Activated T-helper 2 cell treated with anti-CD3 and anti-CD28 coated beads, Interferon-gamma antibody, Interleukin-2, Interleukin-4, amounts not matched to agents 10 μg/mL and 5 μg/mL and 100 μg/mL, durations not matched to agents 14 hours and 24 hours and 36 hours (primary cell): ENCODE measurements at regions not wholly inside any gene's neighbourhood (a gene's known extent, or its start where the extent isn't known, plus 50 kb on each side); places are given as distances from the start of the nearest gene placed in this dataset.
"Not testable (repeated sequence)": the region's sequence is repeated elsewhere in the genome, so short reads cannot be mapped to it uniquely, and the experiment has no call there.

Experiments used
- DNase-seq: peaks from one replicate; pipeline ENCODE4 v3.0.0; 2021; ENCODE audit warnings: low spot score
- H3K27ac Mint-ChIP-seq: one replicate; pipeline ENCODE4 v1.8.0; 2021; ENCODE audit warnings: mixed read lengths
- H3K27me3 Mint-ChIP-seq: one replicate; pipeline ENCODE4 v1.8.0; 2021; ENCODE audit warnings: low read depth, mixed read lengths
- H3K36me3 Mint-ChIP-seq: one replicate; pipeline ENCODE4 v1.8.0; 2021; ENCODE audit warnings: low read depth, mixed read lengths
- H3K4me1 Mint-ChIP-seq: one replicate; pipeline ENCODE4 v1.8.0; 2021; ENCODE audit warnings: low read depth, mixed read lengths
- H3K4me3 Mint-ChIP-seq: one replicate; pipeline ENCODE4 v1.8.0; 2021; ENCODE audit warnings: low read depth, mild to moderate bottlenecking, moderate library complexity, mixed read lengths
- H3K9me3 Mint-ChIP-seq: one replicate; pipeline ENCODE4 v1.8.0; 2021; ENCODE audit warnings: mixed read lengths
- intact Hi-C: fragments of 100-400 bp; cut with micrococcal nuclease; formaldehyde crosslinking; loops from one replicate; pipeline ENCODE4 v1.15.1; 2023

GRCh38 chr4:18608908-18609533, 587.5 kb upstream of the LCORL start:
- H3K4me1 Mint-ChIP-seq = no peaks in the 10 kb centered on the region
- no peak overlapping the region for H3K27ac Mint-ChIP-seq
- H3K36me3 Mint-ChIP-seq = no peaks in the 10 kb centered on the region
- no peak overlapping the region for H3K4me3 Mint-ChIP-seq
- intact Hi-C loops = no loop called here
- DNase-seq = no peak
- no peaks in the 10 kb centered on the region for H3K27me3 Mint-ChIP-seq
- peaks cover 8% of the 10 kb centered on the region for H3K9me3 Mint-ChIP-seq

GRCh38 chr4:18602610-18603009, 581.1 kb upstream of the LCORL start:
- H3K4me1 Mint-ChIP-seq, H3K9me3 Mint-ChIP-seq, H3K36me3 Mint-ChIP-seq, DNase-seq, H3K27me3 Mint-ChIP-seq, H3K27ac Mint-ChIP-seq, H3K4me3 Mint-ChIP-seq, intact Hi-C loops: not testable (repeated sequence)

GRCh38 chr4:18593297-18594002, 571.9 kb upstream of the LCORL start:
- H3K9me3 Mint-ChIP-seq = no peaks in the 10 kb centered on the region
- peaks cover 3% of the 10 kb centered on the region for H3K4me1 Mint-ChIP-seq
- H3K4me3 Mint-ChIP-seq = no peak overlapping the region
- H3K36me3 Mint-ChIP-seq = no peaks in the 10 kb centered on the region
- peak; percentile 14 for DNase-seq
- H3K27me3 Mint-ChIP-seq = peaks cover 2% of the 10 kb centered on the region
- intact Hi-C loops = loop anchor here (1.0 to 10.0 kb wide), 4 partner anchors 776 to 1044 kb away; partner anchors contain the start of genes DCAF16 and NCAPG
- no peak overlapping the region for H3K27ac Mint-ChIP-seq

- Mint-ChIP-seq H3K4me1 (no peaks in the 10 kb centered on the region), H3K4me3 (no peak overlapping the region), H3K27ac (no peak overlapping the region), H3K9me3 (no peaks in the 10 kb centered on the region), H3K27me3 (no peaks in the 10 kb centered on the region), H3K36me3 (no peaks in the 10 kb centered on the region)
- intact Hi-C loops = no loop called here
- DNase-seq = no peak
Measured at GRCh38 chr4:18582841-18583240, 561.3 kb upstream of the LCORL start.

GRCh38 chr4:18578307-18578706, 556.8 kb upstream of the LCORL start:
- Mint-ChIP-seq H3K4me3 (no peak overlapping the region), H3K36me3 (no peaks in the 10 kb centered on the region), H3K27me3 (no peaks in the 10 kb centered on the region), H3K9me3 (no peaks in the 10 kb centered on the region), H3K4me1 (no peaks in the 10 kb centered on the region), H3K27ac (no peak overlapping the region)
- no peak for DNase-seq
- intact Hi-C loops = no loop called here

- no peaks in the 10 kb centered on the region for H3K36me3 Mint-ChIP-seq
- DNase-seq = no peak
- intact Hi-C loops = no loop called here
- H3K9me3 Mint-ChIP-seq = no peaks in the 10 kb centered on the region
- no peaks in the 10 kb centered on the region for H3K27me3 Mint-ChIP-seq
- no peaks in the 10 kb centered on the region for H3K4me1 Mint-ChIP-seq
- no peak overlapping the region for H3K4me3 Mint-ChIP-seq
- no peak overlapping the region for H3K27ac Mint-ChIP-seq
Measured at GRCh38 chr4:18572481-18572880, 550.9 kb upstream of the LCORL start.

GRCh38 chr4:18571301-18571761, 549.8 kb upstream of the LCORL start:
- Mint-ChIP-seq H3K27me3 (no peaks in the 10 kb centered on the region), H3K9me3 (no peaks in the 10 kb centered on the region), H3K4me3 (no peak overlapping the region)

GRCh38 chr4:18570370-18570769, 548.8 kb upstream of the LCORL start:
- no peak overlapping the region for H3K4me3 Mint-ChIP-seq
- H3K27ac Mint-ChIP-seq = no peak overlapping the region
- H3K27me3 Mint-ChIP-seq = no peaks in the 10 kb centered on the region
- intact Hi-C loops = no loop called here
- no peaks in the 10 kb centered on the region for H3K4me1 Mint-ChIP-seq
- no peak for DNase-seq
- no peaks in the 10 kb centered on the region for H3K36me3 Mint-ChIP-seq
- H3K9me3 Mint-ChIP-seq = no peaks in the 10 kb centered on the region

More at GRCh38 chr4:18571301-18571761, 549.8 kb upstream of the LCORL start:
- H3K4me1 Mint-ChIP-seq = no peaks in the 10 kb centered on the region
- H3K36me3 Mint-ChIP-seq = no peaks in the 10 kb centered on the region
- DNase-seq = no peak
- intact Hi-C loops = no loop called here
- no peak overlapping the region for H3K27ac Mint-ChIP-seq

GRCh38 chr4:18568600-18568999, 547.0 kb upstream of the LCORL start:
- Mint-ChIP-seq H3K9me3 (peaks cover 4% of the 10 kb centered on the region), H3K27me3 (no peaks in the 10 kb centered on the region), H3K36me3 (no peaks in the 10 kb centered on the region), H3K4me3 (no peak overlapping the region), H3K4me1 (no peaks in the 10 kb centered on the region), H3K27ac (no peak overlapping the region)
- intact Hi-C loops = no loop called here
- DNase-seq = no peak

- Mint-ChIP-seq H3K36me3 (no peaks in the 10 kb centered on the region), H3K4me1 (no peaks in the 10 kb centered on the region), H3K4me3 (no peak overlapping the region), H3K27ac (no peak overlapping the region), H3K9me3 (peaks cover 4% of the 10 kb centered on the region), H3K27me3 (no peaks in the 10 kb centered on the region)
- no peak for DNase-seq
- intact Hi-C loops = no loop called here
Measured at GRCh38 chr4:18566970-18567799, 545.6 kb upstream of the LCORL start.

- no peak overlapping the region for H3K4me3 Mint-ChIP-seq
- DNase-seq = no peak
- no peak overlapping the region for H3K27ac Mint-ChIP-seq
- H3K27me3 Mint-ChIP-seq = no peaks in the 10 kb centered on the region
- peaks cover 2% of the 10 kb centered on the region for H3K9me3 Mint-ChIP-seq
- no peaks in the 10 kb centered on the region for H3K4me1 Mint-ChIP-seq
- intact Hi-C loops = no loop called here
- H3K36me3 Mint-ChIP-seq = no peaks in the 10 kb centered on the region
Measured at GRCh38 chr4:18559492-18559891, 537.9 kb upstream of the LCORL start.

GRCh38 chr4:18556402-18556801, 534.8 kb upstream of the LCORL start:
- no peaks in the 10 kb centered on the region for H3K9me3 Mint-ChIP-seq
- no peaks in the 10 kb centered on the region for H3K27me3 Mint-ChIP-seq
- no peak for DNase-seq
- intact Hi-C loops = no loop called here
- H3K4me1 Mint-ChIP-seq = no peaks in the 10 kb centered on the region
- no peak overlapping the region for H3K27ac Mint-ChIP-seq
- H3K36me3 Mint-ChIP-seq = no peaks in the 10 kb centered on the region
- H3K4me3 Mint-ChIP-seq = no peak overlapping the region

GRCh38 chr4:18540349-18540748, 518.8 kb upstream of the LCORL start:
- no peaks in the 10 kb centered on the region for H3K36me3 Mint-ChIP-seq
- no peaks in the 10 kb centered on the region for H3K9me3 Mint-ChIP-seq
- H3K27ac Mint-ChIP-seq = no peak overlapping the region
- no peak overlapping the region for H3K4me3 Mint-ChIP-seq
- no peaks in the 10 kb centered on the region for H3K27me3 Mint-ChIP-seq
- intact Hi-C loops = no loop called here
- DNase-seq = no peak
- no peaks in the 10 kb centered on the region for H3K4me1 Mint-ChIP-seq
